ENCODE measurements at regions not wholly inside any gene's neighbourhood (a gene's known extent, or its start where the extent isn't known, plus 50 kb on each side); places are given as distances from the start of the nearest gene placed in this dataset.

- Histone ChIP-seq H3K4me3 (no peak overlapping the region), H3K9me3 (no peaks in the 10 kb centered on the region), H3K4me1 (peaks cover 9% of the 10 kb centered on the region), H3K27ac (no peak overlapping the region), H3K36me3 (replicated peaks in 1 of 2; ENCODE audit: insufficient read depth in 1 of 2, low read depth in 2 of 2) (no peaks in the 10 kb centered on the region), H3K27me3 (no peaks in the 10 kb centered on the region)
- no peak for TF ChIP-seq POLR2A (IDR thresholded peaks at IDR 0.05)
- TF ChIP-seq CTCF (IDR thresholded peaks at IDR 0.05), result no peak
- intact Hi-C loops (cut with DNase I), result no loop called here
- no peak for ATAC-seq
- DNase-seq, result no peak
- 74 to 80% methylated on average over 3 of the region's 3 CpGs for WGBS, 2 donors
Measured at GRCh38 chr10:65798133-65798532, 1127.7 kb upstream of the LRRTM3 start.

GRCh38 chr10:65802391-65802790, 1123.4 kb upstream of the LRRTM3 start:
- Histone ChIP-seq H3K36me3 (replicated peaks in 1 of 2; ENCODE audit: insufficient read depth in 1 of 2, low read depth in 2 of 2) (no peaks in the 10 kb centered on the region), H3K4me3 (no peak overlapping the region), H3K4me1 (no peaks in the 10 kb centered on the region), H3K27ac (no peak overlapping the region), H3K27me3 (no peaks in the 10 kb centered on the region), H3K9me3 (no peaks in the 10 kb centered on the region)
- WGBS, 2 donors, result 68 to 74% methylated on average over 2 of the region's 2 CpGs
- TF ChIP-seq POLR2A (IDR thresholded peaks at IDR 0.05), result no peak
- no peak for TF ChIP-seq CTCF (IDR thresholded peaks at IDR 0.05)
- ATAC-seq, result no peak
- intact Hi-C loops (cut with DNase I), result no loop called here
- no peak for DNase-seq

- no peak for ATAC-seq
- intact Hi-C loops (cut with DNase I), result no loop called here
- 25 to 29% methylated on average over 1 of the region's 1 CpG for WGBS, 2 donors
Measured at GRCh38 chr10:65805511-65805910, 1120.3 kb upstream of the LRRTM3 start.

GRCh38 chr10:65805993-65806392, 1119.8 kb upstream of the LRRTM3 start:
- Histone ChIP-seq H3K27me3 (no peaks in the 10 kb centered on the region), H3K4me1 (no peaks in the 10 kb centered on the region), H3K27ac (no peak overlapping the region), H3K36me3 (replicated peaks in 1 of 2; ENCODE audit: insufficient read depth in 1 of 2, low read depth in 2 of 2) (no peaks in the 10 kb centered on the region), H3K9me3 (no peaks in the 10 kb centered on the region), H3K4me3 (no peak overlapping the region)
- WGBS, 2 donors, result 26 to 41% methylated on average over 1 of the region's 1 CpG
- TF ChIP-seq CTCF (IDR thresholded peaks at IDR 0.05) (no peak), POLR2A (IDR thresholded peaks at IDR 0.05) (no peak)
- ATAC-seq (no peak), DNase-seq (no peak)
- intact Hi-C loops (cut with DNase I), result no loop called here

More at GRCh38 chr10:65805511-65805910, 1120.3 kb upstream of the LRRTM3 start:
- Histone ChIP-seq H3K4me1 (no peaks in the 10 kb centered on the region), H3K4me3 (no peak overlapping the region), H3K36me3 (replicated peaks in 1 of 2; ENCODE audit: insufficient read depth in 1 of 2, low read depth in 2 of 2) (no peaks in the 10 kb centered on the region), H3K9me3 (no peaks in the 10 kb centered on the region), H3K27ac (no peak overlapping the region), H3K27me3 (no peaks in the 10 kb centered on the region)
- DNase-seq, result no peak
- TF ChIP-seq CTCF (IDR thresholded peaks at IDR 0.05) (no peak), POLR2A (IDR thresholded peaks at IDR 0.05) (no peak)

GRCh38 chr10:65808687-65809333, 1117.0 kb upstream of the LRRTM3 start:
- Histone ChIP-seq H3K9me3 (no peaks in the 10 kb centered on the region), H3K27ac (no peak overlapping the region), H3K4me1 (no peaks in the 10 kb centered on the region), H3K36me3 (replicated peaks in 1 of 2; ENCODE audit: insufficient read depth in 1 of 2, low read depth in 2 of 2) (no peaks in the 10 kb centered on the region), H3K4me3 (no peak overlapping the region), H3K27me3 (no peaks in the 10 kb centered on the region)
- no peak for ATAC-seq
- intact Hi-C loops (cut with DNase I), result no loop called here
- WGBS, 2 donors, result 83 to 86% methylated on average over 3 of the region's 3 CpGs
- TF ChIP-seq CTCF (IDR thresholded peaks at IDR 0.05), result no peak
- TF ChIP-seq POLR2A (IDR thresholded peaks at IDR 0.05), result no peak
- no peak for DNase-seq

Measured in body of pancreas (tissue), 4 donors.